BE2C (cell line): ENCODE measurements at regions not wholly inside any gene's neighbourhood (a gene's known extent, or its start where the extent isn't known, plus 50 kb on each side); places are given as distances from the start of the nearest gene placed in this dataset.

Experiments
- DNase-seq: peaks from one replicate; pipeline ENCODE4 v3.0.0-alpha.2; 2020
- H3K27me3 ChIP-seq: fragments of 250-450 bp; sonication (Bioruptor Pico); 2 replicates; pipeline ENCODE4 v1.5.1; 2020; ENCODE audit warnings: mild to moderate bottlenecking
- H3K36me3 ChIP-seq: fragments of 250-450 bp; sonication (Bioruptor Pico); 2 replicates; pipeline ENCODE4 v1.5.1; 2020; ENCODE audit warnings: mild to moderate bottlenecking
- H3K4me1 ChIP-seq: fragments of 250-450 bp; sonication (Bioruptor Pico); 2 replicates; pipeline ENCODE4 v1.5.1; 2020
- H3K4me3 ChIP-seq: 2 replicates; pipeline ENCODE4 v1.5.1; 2011; ENCODE audit warnings: low read depth, low read length
- H3K9me3 ChIP-seq: fragments of 250-450 bp; sonication (Bioruptor Pico); 2 replicates; pipeline ENCODE4 v1.5.1; 2020
- CTCF ChIP-seq: IDR thresholded peaks from 2 replicates; pipeline ENCODE4 v1.5.1; 2012; ENCODE audit warnings: mild to moderate bottlenecking, low read depth, low read length

GRCh38 chr18:73660931-73661856 lies 486.4 kb downstream of the FBXO15 start:
- no peaks in the 10 kb centered on the region for H3K4me1 ChIP-seq
- no peak overlapping the region for H3K4me3 ChIP-seq
- TF ChIP-seq CTCF: no peak
- H3K27me3 ChIP-seq: no peaks in the 10 kb centered on the region
- H3K36me3 ChIP-seq: no peaks in the 10 kb centered on the region
- no peak for DNase-seq
- H3K9me3 ChIP-seq: no peaks in the 10 kb centered on the region

GRCh38 chr18:73656691-73657090 lies 490.9 kb downstream of the FBXO15 start:
- H3K36me3 ChIP-seq: no peaks in the 10 kb centered on the region
- no peaks in the 10 kb centered on the region for H3K4me1 ChIP-seq
- DNase-seq: no peak
- TF ChIP-seq CTCF: no peak
- no peaks in the 10 kb centered on the region for H3K9me3 ChIP-seq
- H3K4me3 ChIP-seq: no peak overlapping the region
- no peaks in the 10 kb centered on the region for H3K27me3 ChIP-seq

GRCh38 chr18:73653827-73654226 lies 493.8 kb downstream of the FBXO15 start:
- no peak for TF ChIP-seq CTCF
- no peak for DNase-seq
- H3K9me3 ChIP-seq: no peaks in the 10 kb centered on the region
- no peaks in the 10 kb centered on the region for H3K4me1 ChIP-seq
- no peak overlapping the region for H3K4me3 ChIP-seq
- H3K36me3 ChIP-seq: no peaks in the 10 kb centered on the region
- H3K27me3 ChIP-seq: no peaks in the 10 kb centered on the region

- DNase-seq: no peak
- Histone ChIP-seq H3K9me3 (no peaks in the 10 kb centered on the region), H3K4me1 (no peaks in the 10 kb centered on the region), H3K4me3 (no peak overlapping the region), H3K27me3 (no peaks in the 10 kb centered on the region), H3K36me3 (no peaks in the 10 kb centered on the region)
- TF ChIP-seq CTCF: no peak
These were observed 494.4 kb downstream of the FBXO15 start for GRCh38 chr18:73653251-73653650.

- TF ChIP-seq CTCF: no peak
- no peak for DNase-seq
These were observed 500.2 kb downstream of the FBXO15 start for GRCh38 chr18:73647391-73647790.

GRCh38 chr18:73646772-73647171 lies 500.9 kb downstream of the FBXO15 start:
- H3K9me3 ChIP-seq: no peaks in the 10 kb centered on the region
- TF ChIP-seq CTCF: no peak
- H3K27me3 ChIP-seq: no peaks in the 10 kb centered on the region
- no peaks in the 10 kb centered on the region for H3K36me3 ChIP-seq
- no peak overlapping the region for H3K4me3 ChIP-seq
- no peaks in the 10 kb centered on the region for H3K4me1 ChIP-seq
- DNase-seq: no peak

More at GRCh38 chr18:73647391-73647790, 500.2 kb downstream of the FBXO15 start:
- Histone ChIP-seq H3K36me3 (no peaks in the 10 kb centered on the region), H3K4me3 (no peak overlapping the region), H3K9me3 (no peaks in the 10 kb centered on the region), H3K4me1 (no peaks in the 10 kb centered on the region), H3K27me3 (no peaks in the 10 kb centered on the region)
